B cell (primary cell): ENCODE measurements at regions not wholly inside any gene's neighbourhood (a gene's known extent, or its start where the extent isn't known, plus 50 kb on each side); places are given as distances from the start of the nearest gene placed in this dataset.

Experiments
- ATAC-seq: fragments of 200-7000 bp; cut with Tn5 transposase; one replicate; pipeline ENCODE4 v1.10.0; 2021; ENCODE audit warnings: low read depth, mild to moderate bottlenecking, moderate number of reproducible peaks, moderate library complexity
- CTCF ChIA-PET: fragments of 350-600 bp; sonication (Branson Sonifier 250); formaldehyde crosslinking; loops from one replicate; lab custom pipeline; 2021; ENCODE audit warnings: antibody characterized with exemption, inconsistent platforms; lab: Charles Lee
- POLR2A ChIA-PET: fragments of 350-600 bp; sonication (Branson Sonifier 250); formaldehyde crosslinking; loops from one replicate; lab custom pipeline; 2021; ENCODE audit warnings: antibody characterized with exemption; lab: Charles Lee
- DNase-seq: peaks from one replicate; pipeline ENCODE4 v3.0.0; 2013
- H2AFZ ChIP-seq: 2 replicates; pipeline ENCODE4 v1.6.1; 2012; ENCODE audit warnings: mild to moderate bottlenecking, low read depth, low read length; ENCODE audit not compliant: insufficient read depth, poor library complexity, severe bottlenecking
- H3K27ac ChIP-seq, 2 donors: 1 replicate in 1 of 2; 2 replicates in 1 of 2; pipeline ENCODE4 v1.5.1; 2012 to 2013; ENCODE audit warnings: low read length in 2 of 2, mild to moderate bottlenecking in 2 of 2, moderate library complexity in 1 of 2
- H3K27me3 ChIP-seq, 4 experiments: fragments of 200-600 bp in 1 of 4; sonication (generic) in 1 of 4; replicated peaks in 1 of 4; 1 replicate in 2 of 4; 2 replicates in 2 of 4; pipeline versions ENCODE4 v1.6.1 to v1.7.0; 2013 to 2016; ENCODE audit warnings: low read length in 3 of 4, mild to moderate bottlenecking in 2 of 4, mixed read lengths in 1 of 4, moderate library complexity in 1 of 4; ENCODE audit not compliant: insufficient read depth in 4 of 4, control insufficient read depth in 3 of 4; ENCODE audit errors: control extremely low read depth in 1 of 4
- H3K36me3 ChIP-seq, 2 experiments: replicated peaks in 1 of 2; 1 replicate in 1 of 2; 2 replicates in 1 of 2; pipeline versions ENCODE4 v1.6.1 to v1.7.1; 2013; ENCODE audit warnings: low read length in 1 of 2; ENCODE audit not compliant: insufficient read depth in 2 of 2, control insufficient read depth in 1 of 2; ENCODE audit errors: control extremely low read depth in 1 of 2, extremely low read depth in 1 of 2
- H3K4me1 ChIP-seq, 2 donors: fragments of 200-600 bp in 1 of 2; sonication (generic) in 1 of 2; 1 replicate in 1 of 2; 2 replicates in 1 of 2; pipeline versions ENCODE4 v1.5.1 to v1.6.1; 2013 to 2017; ENCODE audit warnings: low read length in 2 of 2; ENCODE audit not compliant: control insufficient read depth in 2 of 2, insufficient read depth in 2 of 2
- H3K4me2 ChIP-seq: replicated peaks from 2 replicates; pipeline ENCODE3; 2012; ENCODE audit warnings: mild to moderate bottlenecking, low read depth, low read length; ENCODE audit not compliant: poor library complexity, severe bottlenecking
- H3K4me3 ChIP-seq, 5 experiments: fragments of 200-600 bp in 1 of 5; sonication (generic) in 1 of 5; 1 replicate in 3 of 5; 2 replicates in 2 of 5; pipeline versions ENCODE4 v1.5.1 to v1.7.0; 2011 to 2016; ENCODE audit warnings: low read length in 4 of 5, mild to moderate bottlenecking in 4 of 5, low read depth in 2 of 5, control low read depth in 1 of 5, moderate library complexity in 1 of 5; ENCODE audit not compliant: insufficient read depth in 1 of 5; ENCODE audit errors: control extremely low read depth in 1 of 5, extremely low read depth in 1 of 5
- H3K79me2 ChIP-seq: fragments of 200-600 bp; sonication (generic); one replicate; pipeline ENCODE4 v1.6.0; 2016; ENCODE audit warnings: low read length; ENCODE audit not compliant: control insufficient read depth, insufficient read depth
- H3K9ac ChIP-seq: fragments of 200-600 bp; sonication (generic); 2 replicates; pipeline ENCODE4 v1.6.1; 2017; ENCODE audit warnings: mild to moderate bottlenecking, low read length, moderate library complexity
- H3K9me3 ChIP-seq, 3 donors: one replicate each; pipeline versions ENCODE4 v1.6.1 to v1.7.1; 2013; ENCODE audit warnings: low read length in 2 of 3; ENCODE audit not compliant: control insufficient read depth in 2 of 3, insufficient read depth in 1 of 3; ENCODE audit errors: control extremely low read depth in 1 of 3
- H4K20me1 ChIP-seq: 2 replicates; pipeline ENCODE4 v1.6.0; 2012; ENCODE audit warnings: mild to moderate bottlenecking, low read length; ENCODE audit not compliant: insufficient read depth, control insufficient read depth, poor library complexity, severe bottlenecking
- H3K27ac Mint-ChIP-seq: one replicate; pipeline ENCODE4 v1.8.0; 2021; ENCODE audit warnings: mixed read lengths
- H3K27me3 Mint-ChIP-seq: one replicate; pipeline ENCODE4 v1.8.0; 2021; ENCODE audit warnings: mixed read lengths
- H3K4me1 Mint-ChIP-seq: one replicate; pipeline ENCODE4 v1.8.0; 2021; ENCODE audit warnings: mixed read lengths
- H3K4me3 Mint-ChIP-seq: one replicate; pipeline ENCODE4 v1.8.0; 2021; ENCODE audit warnings: mixed read lengths
- H3K9me3 Mint-ChIP-seq: one replicate; pipeline ENCODE4 v1.8.0; 2022; ENCODE audit warnings: mixed read lengths; ENCODE audit not compliant: insufficient read depth
- EZH2 ChIP-seq: IDR thresholded peaks from 2 replicates; pipeline ENCODE4 v1.6.1; 2012; ENCODE audit warnings: borderline replicate concordance, low read depth, mild to moderate bottlenecking, moderate library complexity, low read length; ENCODE audit not compliant: insufficient read depth, poor library complexity, severe bottlenecking
- WGBS: methylation state at CpG from one replicate; pipeline ENCODE4 v1.1.5; 2013; ENCODE audit warnings: missing lambda C conversion rate; ENCODE audit not compliant: insufficient coverage; 5-methylcytosine and 5-hydroxymethylcytosine counted together
- intact Hi-C: fragments of 100-400 bp; cut with micrococcal nuclease; formaldehyde crosslinking; loops from one replicate; pipeline ENCODE4 v1.10.0; 2022
- TF ChIP-seq, protein P1 (sequence below): fragments of 200-600 bp; IDR thresholded peaks from one replicate; pipeline ENCODE4 v1.8.0; 2022; ENCODE audit warnings: antibody characterized with exemption, mild to moderate bottlenecking

DNA sequence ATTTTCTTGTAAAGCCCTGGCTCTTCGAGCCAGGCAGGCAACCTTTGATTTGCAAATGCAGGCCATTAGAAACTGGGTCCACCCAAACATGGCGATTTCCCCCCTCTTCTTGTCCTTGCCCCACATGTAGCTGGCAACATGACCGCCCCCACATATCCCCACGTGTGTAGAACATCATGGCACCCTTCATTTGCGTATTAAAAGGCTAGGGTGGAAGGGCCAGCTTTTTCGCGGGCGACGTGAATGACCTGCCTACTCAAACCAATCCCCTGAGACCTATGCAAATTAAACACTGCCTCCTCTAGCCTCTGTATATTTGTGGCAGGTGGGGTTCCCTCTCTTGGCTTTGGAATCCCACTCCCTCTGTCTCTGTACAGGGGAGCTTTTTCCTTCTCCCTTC lies 107.0 kb upstream of the CLINT1 start:
- 93% methylated on average over 5 of the region's 9 CpGs for WGBS
- DNase-seq: no peak
- H3K4me3 ChIP-seq: no peak overlapping the region
- no peak overlapping the region for H3K27ac Mint-ChIP-seq
- intact Hi-C loops: no loop called here
- H4K20me1 ChIP-seq: no peaks in the 10 kb centered on the region
- H3K9me3 ChIP-seq: no peaks in the 10 kb centered on the region
- H3K79me2 ChIP-seq: no peaks in the 10 kb centered on the region
- CTCF ChIA-PET: interaction anchor here (0.8 kb wide), 1 partner anchor 17 kb away, joined by 3 read pairs; no protein-coding TSS in a partner anchor
- no peaks in the 10 kb centered on the region for H3K4me1 Mint-ChIP-seq
- no peaks in the 10 kb centered on the region for H3K27me3 ChIP-seq
- H3K27me3 Mint-ChIP-seq: peaks cover 4% of the 10 kb centered on the region
- no peak overlapping the region for H3K4me3 Mint-ChIP-seq
- TF ChIP-seq EZH2: no peak
- TF ChIP-seq, protein P1, sequence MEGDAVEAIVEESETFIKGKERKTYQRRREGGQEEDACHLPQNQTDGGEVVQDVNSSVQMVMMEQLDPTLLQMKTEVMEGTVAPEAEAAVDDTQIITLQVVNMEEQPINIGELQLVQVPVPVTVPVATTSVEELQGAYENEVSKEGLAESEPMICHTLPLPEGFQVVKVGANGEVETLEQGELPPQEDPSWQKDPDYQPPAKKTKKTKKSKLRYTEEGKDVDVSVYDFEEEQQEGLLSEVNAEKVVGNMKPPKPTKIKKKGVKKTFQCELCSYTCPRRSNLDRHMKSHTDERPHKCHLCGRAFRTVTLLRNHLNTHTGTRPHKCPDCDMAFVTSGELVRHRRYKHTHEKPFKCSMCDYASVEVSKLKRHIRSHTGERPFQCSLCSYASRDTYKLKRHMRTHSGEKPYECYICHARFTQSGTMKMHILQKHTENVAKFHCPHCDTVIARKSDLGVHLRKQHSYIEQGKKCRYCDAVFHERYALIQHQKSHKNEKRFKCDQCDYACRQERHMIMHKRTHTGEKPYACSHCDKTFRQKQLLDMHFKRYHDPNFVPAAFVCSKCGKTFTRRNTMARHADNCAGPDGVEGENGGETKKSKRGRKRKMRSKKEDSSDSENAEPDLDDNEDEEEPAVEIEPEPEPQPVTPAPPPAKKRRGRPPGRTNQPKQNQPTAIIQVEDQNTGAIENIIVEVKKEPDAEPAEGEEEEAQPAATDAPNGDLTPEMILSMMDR: no peak
- H3K4me1 ChIP-seq: no peaks in the 10 kb centered on the region
- no peak overlapping the region for H3K27ac ChIP-seq
- H3K9me3 Mint-ChIP-seq: no peaks in the 10 kb centered on the region
- no peak for ATAC-seq
- POLR2A ChIA-PET: no interaction called here
- no peak overlapping the region for H3K4me2 ChIP-seq
- H3K9ac ChIP-seq: no peak overlapping the region
- no peak overlapping the region for H2AFZ ChIP-seq
- no peaks in the 10 kb centered on the region for H3K36me3 ChIP-seq

DNA sequence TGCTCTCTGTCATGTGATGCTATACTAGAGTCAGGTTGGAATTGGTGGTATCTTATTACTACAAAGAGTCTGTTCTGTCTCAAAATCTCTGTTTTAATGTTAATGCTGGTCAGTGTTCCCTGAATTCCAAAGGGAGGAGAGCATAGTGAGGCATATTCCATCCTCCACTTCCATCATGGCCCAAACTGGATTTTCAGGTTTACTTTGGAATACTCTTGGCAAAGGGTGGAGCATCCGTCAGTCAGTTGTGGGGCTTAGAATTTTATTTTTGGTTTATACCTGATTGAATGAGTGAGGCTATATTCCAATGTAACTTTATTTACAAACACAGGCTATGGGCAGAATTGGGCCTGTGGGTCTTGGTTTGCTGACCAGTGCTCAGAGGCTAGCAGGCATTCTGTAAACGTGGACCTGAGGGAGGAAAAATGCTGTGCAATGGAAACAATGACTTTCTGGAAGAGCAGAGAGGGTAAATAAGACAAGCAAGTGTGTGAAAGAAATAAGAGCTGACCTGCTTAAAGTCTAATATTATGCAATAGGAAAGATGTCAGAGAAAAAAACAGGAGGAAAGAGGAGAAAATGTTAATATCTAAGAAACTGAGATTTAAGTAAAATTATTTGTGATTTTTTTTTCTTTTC lies 106.2 kb upstream of the CLINT1 start:
- ATAC-seq: no peak
- Histone ChIP-seq H3K27me3 (no peaks in the 10 kb centered on the region), H3K27ac (no peak overlapping the region), H3K9ac (no peak overlapping the region), H3K9me3 (no peaks in the 10 kb centered on the region), H3K4me3 (no peak overlapping the region), H3K36me3 (no peaks in the 10 kb centered on the region), H3K4me2 (no peak overlapping the region), H4K20me1 (no peaks in the 10 kb centered on the region), H3K79me2 (no peaks in the 10 kb centered on the region), H2AFZ (no peak overlapping the region), H3K4me1 (no peaks in the 10 kb centered on the region)
- 57% methylated on average over 1 of the region's 2 CpGs for WGBS
- no peak overlapping the region for H3K27ac Mint-ChIP-seq
- TF ChIP-seq, protein P1: no peak
- no peak for TF ChIP-seq EZH2
- ChIA-PET CTCF (no interaction called here), POLR2A (interaction anchor here (0.6 kb wide), 1 partner anchor 1140 kb away, joined by 3 read pairs; no protein-coding TSS in a partner anchor)
- H3K27me3 Mint-ChIP-seq: peaks cover 7% of the 10 kb centered on the region
- no peaks in the 10 kb centered on the region for H3K9me3 Mint-ChIP-seq
- DNase-seq: no peak
- no peaks in the 10 kb centered on the region for H3K4me1 Mint-ChIP-seq
- intact Hi-C loops: no loop called here
- H3K4me3 Mint-ChIP-seq: no peak overlapping the region
